Neuronal stem cell (in vitro differentiated cells): ENCODE measurements at regions not wholly inside any gene's neighbourhood (a gene's known extent, or its start where the extent isn't known, plus 50 kb on each side); places are given as distances from the start of the nearest gene placed in this dataset.

ENCODE experiments used
- DNase-seq: peaks from one replicate; pipeline ENCODE4 v3.0.0-alpha.2; 2013; ENCODE audit warnings: low spot score
- H2AFZ ChIP-seq: one replicate; pipeline ENCODE4 v1.6.1; 2013; ENCODE audit warnings: mild to moderate bottlenecking, low read length, inconsistent platforms
- H2AK5ac ChIP-seq: 2 replicates; pipeline ENCODE4 v1.6.1; 2013; ENCODE audit warnings: low read depth, mild to moderate bottlenecking, inconsistent platforms, low read length, moderate library complexity, mixed read lengths
- H2BK120ac ChIP-seq: 2 replicates; pipeline ENCODE4 v1.6.1; 2013; ENCODE audit warnings: low read depth, mild to moderate bottlenecking, inconsistent platforms, low read length, moderate library complexity, mixed read lengths
- H2BK12ac ChIP-seq: one replicate; pipeline ENCODE4 v1.6.1; 2013; ENCODE audit warnings: low read length, inconsistent platforms
- H2BK15ac ChIP-seq: 2 replicates; pipeline ENCODE4 v1.6.1; 2013; ENCODE audit warnings: mild to moderate bottlenecking, low read length, inconsistent platforms, mixed read lengths
- H2BK5ac ChIP-seq: one replicate; pipeline ENCODE4 v1.6.1; 2013; ENCODE audit warnings: inconsistent platforms, mild to moderate bottlenecking, low read length, moderate library complexity
- H3K14ac ChIP-seq: one replicate; pipeline ENCODE4 v1.6.1; 2013; ENCODE audit warnings: low read length, inconsistent platforms
- H3K18ac ChIP-seq: 2 replicates; pipeline ENCODE4 v1.6.1; 2013; ENCODE audit warnings: low read length, inconsistent platforms
- H3K23ac ChIP-seq: 2 replicates; pipeline ENCODE4 v1.6.1; 2013; ENCODE audit warnings: low read depth, mild to moderate bottlenecking, mixed read lengths, low read length, inconsistent platforms; ENCODE audit not compliant: poor library complexity
- H3K27ac ChIP-seq: replicated peaks from 3 replicates; pipeline ENCODE4 v1.5.1; 2013; ENCODE audit warnings: low read length, inconsistent platforms
- H3K27me3 ChIP-seq, 3 experiments: 2 replicates each; pipeline ENCODE4 v1.6.1; 2013; ENCODE audit warnings: low read length in 3 of 3, mild to moderate bottlenecking in 2 of 3, inconsistent platforms in 1 of 3, low read depth in 1 of 3, mixed read lengths in 1 of 3, moderate library complexity in 1 of 3; ENCODE audit not compliant: control insufficient read depth in 3 of 3, insufficient read depth in 3 of 3
- H3K36me3 ChIP-seq, 2 donors: replicated peaks in 1 of 2; 2 replicates each; pipeline ENCODE4 v1.6.1; 2013; ENCODE audit warnings: low read length in 2 of 2; ENCODE audit not compliant: control insufficient read depth in 2 of 2, insufficient read depth in 2 of 2
- H3K4ac ChIP-seq: 2 replicates; pipeline ENCODE4 v1.6.1; 2013; ENCODE audit warnings: inconsistent platforms, mild to moderate bottlenecking, low read length, moderate library complexity
- H3K4me1 ChIP-seq, 2 donors: 1 replicate in 1 of 2; 2 replicates in 1 of 2; pipeline ENCODE4 v1.6.1; 2013; ENCODE audit warnings: low read length in 2 of 2, low read depth in 1 of 2; ENCODE audit not compliant: control insufficient read depth in 2 of 2, insufficient read depth in 1 of 2
- H3K4me2 ChIP-seq: one replicate; pipeline ENCODE4 v1.6.1; 2013; ENCODE audit warnings: mild to moderate bottlenecking, low read length, inconsistent platforms; ENCODE audit not compliant: insufficient read depth, poor library complexity, severe bottlenecking
- H3K4me3 ChIP-seq, 2 donors: 2 replicates each; pipeline ENCODE4 v1.5.1; 2013; ENCODE audit warnings: low read length in 2 of 2, mild to moderate bottlenecking in 2 of 2, inconsistent platforms in 1 of 2, moderate library complexity in 1 of 2
- H3K79me1 ChIP-seq: one replicate; pipeline ENCODE4 v1.6.1; 2013; ENCODE audit warnings: low read depth, mild to moderate bottlenecking, inconsistent platforms, low read length, moderate library complexity
- H3K9ac ChIP-seq: one replicate; pipeline ENCODE4 v1.6.1; 2013; ENCODE audit warnings: mild to moderate bottlenecking, low read depth, low read length, inconsistent platforms; ENCODE audit not compliant: poor library complexity
- H3K9me3 ChIP-seq, 2 donors: replicated peaks in 1 of 2; 2 replicates each; pipeline versions ENCODE3 to v1.6.1; 2013; ENCODE audit warnings: low read length in 2 of 2, mild to moderate bottlenecking in 2 of 2, inconsistent platforms in 1 of 2, low read depth in 1 of 2, mixed read lengths in 1 of 2, moderate library complexity in 1 of 2; ENCODE audit not compliant: control insufficient read depth in 2 of 2, insufficient read depth in 1 of 2
- H4K8ac ChIP-seq: one replicate; pipeline ENCODE4 v1.6.1; 2013; ENCODE audit warnings: low read depth, mild to moderate bottlenecking, inconsistent platforms, low read length, moderate library complexity
- H4K91ac ChIP-seq: one replicate; pipeline ENCODE4 v1.6.1; 2013; ENCODE audit warnings: low read length, low read depth, mild to moderate bottlenecking, inconsistent platforms; ENCODE audit not compliant: poor library complexity
- WGBS, 2 donors: extraction: QIAGEN DNeasy Blood & Tissue Kit; methylation state at CpG; one replicate each; pipeline ENCODE4 v1.1.7; 2013; ENCODE audit warnings: missing lambda C conversion rate in 2 of 2, mixed read lengths in 1 of 2; ENCODE audit not compliant: insufficient read length in 2 of 2, insufficient replicate concordance in 1 of 2; ENCODE audit errors: extremely low coverage in 2 of 2; 5-methylcytosine and 5-hydroxymethylcytosine counted together

DNA sequence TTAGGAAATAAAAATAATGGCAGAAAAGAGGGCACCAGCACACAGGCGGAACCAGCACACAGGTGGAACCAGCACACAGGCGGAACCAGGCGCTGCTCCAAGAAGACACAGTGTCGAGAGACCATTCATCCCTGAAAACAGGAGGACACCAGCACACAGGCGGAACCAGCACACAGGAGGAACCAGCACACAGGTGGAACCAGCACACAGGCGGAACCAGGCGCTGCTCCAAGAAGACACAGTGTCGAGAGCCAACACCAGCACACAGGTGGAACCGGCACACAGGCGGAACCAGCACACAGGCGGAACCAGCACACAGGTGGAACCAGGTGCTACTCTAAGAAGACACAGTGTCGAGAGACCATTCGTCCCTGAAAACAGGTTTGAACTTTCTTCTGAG, 115.5 kb upstream of the TMEM18 start:
- peak overlapping the region; percentile 12 for H3K9ac ChIP-seq
- H3K79me1 ChIP-seq, result no peaks in the 10 kb centered on the region
- no peaks in the 10 kb centered on the region for H3K36me3 ChIP-seq
- no peak overlapping the region for H2BK120ac ChIP-seq
- H2BK15ac ChIP-seq, result no peak overlapping the region
- DNase-seq, result no peak
- H2AFZ ChIP-seq, result no peak overlapping the region
- no peaks in the 10 kb centered on the region for H3K4me1 ChIP-seq
- H3K4ac ChIP-seq, result no peak overlapping the region
- no peak overlapping the region for H2BK12ac ChIP-seq
- no peak overlapping the region for H4K91ac ChIP-seq
- no peak overlapping the region for H2BK5ac ChIP-seq
- no peak overlapping the region for H3K23ac ChIP-seq
- no peak overlapping the region for H3K18ac ChIP-seq
- no peak overlapping the region for H3K4me3 ChIP-seq
- no peak overlapping the region for H3K4me2 ChIP-seq
- no CpG with 5 or more reads among the region's 13 CpGs for WGBS, 2 donors
- peaks cover 0 to 10% of the 10 kb centered on the region in 2 donors for H3K9me3 ChIP-seq
- no peak overlapping the region for H2AK5ac ChIP-seq
- H3K27ac ChIP-seq, result no peak overlapping the region
- H4K8ac ChIP-seq, result no peak overlapping the region
- H3K27me3 ChIP-seq, result no peaks in the 10 kb centered on the region
- H3K14ac ChIP-seq, result no peak overlapping the region

DNA sequence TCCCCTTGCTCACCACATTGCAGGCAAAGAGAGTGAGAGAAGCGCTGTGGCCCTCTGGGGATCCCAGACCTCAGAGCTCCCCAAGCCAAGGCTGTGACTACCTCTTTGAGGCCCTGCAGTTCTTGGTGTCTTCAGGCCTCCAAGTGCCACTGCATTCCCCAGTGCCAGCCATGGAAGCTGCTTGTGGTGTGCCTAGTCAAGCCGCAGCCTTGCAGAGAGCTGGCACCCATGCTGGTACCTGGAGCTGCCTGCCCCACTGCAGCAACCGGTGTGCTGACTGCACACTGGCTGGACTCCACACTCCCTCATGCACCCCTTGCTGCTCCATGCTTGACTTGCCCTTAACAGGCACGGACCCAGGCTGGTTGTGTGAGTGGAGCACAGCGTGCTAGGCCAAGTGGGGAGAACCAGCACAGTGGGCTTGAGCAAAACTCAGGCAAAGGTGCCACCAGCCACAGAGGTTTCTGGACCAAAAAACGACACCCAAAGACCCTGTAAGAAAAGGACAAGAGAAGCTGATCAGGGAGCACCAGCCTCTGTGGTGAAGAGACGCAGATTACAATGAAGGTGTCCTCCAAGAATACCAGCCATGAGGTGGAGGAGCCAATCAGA, 113.5 kb upstream of the TMEM18 start:
- no peaks in the 10 kb centered on the region for H3K4me1 ChIP-seq
- no peak overlapping the region for H2BK15ac ChIP-seq
- no CpG with 5 or more reads among the region's 7 CpGs for WGBS, 2 donors

DNA sequence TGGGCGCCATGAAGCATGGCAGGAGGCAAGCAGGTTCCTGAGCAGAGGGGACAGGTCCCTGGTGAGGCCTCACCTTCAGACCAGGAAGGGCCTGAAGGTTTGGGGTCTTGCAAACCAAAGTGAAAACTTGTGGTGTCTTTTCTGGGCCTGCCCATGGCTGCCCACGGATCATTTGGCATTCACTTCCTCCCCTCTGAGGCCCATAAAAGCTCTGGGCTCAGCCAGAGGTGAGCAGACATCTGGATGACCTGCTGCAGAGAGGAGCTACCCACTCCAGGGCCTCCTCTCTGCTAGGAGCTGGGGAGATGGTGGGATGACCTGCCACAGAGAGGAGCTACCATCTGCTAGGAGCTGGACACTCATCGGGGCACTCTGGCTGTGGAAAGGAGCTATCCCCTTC, 112.9 kb upstream of the TMEM18 start:
- Histone ChIP-seq H2AK5ac (peak overlapping the region; percentile 54), H3K36me3 (no peaks in the 10 kb centered on the region), H3K4me1 (no peaks in the 10 kb centered on the region), H3K27me3 (no peaks in the 10 kb centered on the region), H3K23ac (no peak overlapping the region), H4K8ac (no peak overlapping the region), H3K27ac (no peak overlapping the region), H4K91ac (peak overlapping the region; percentile 91), H3K9me3 (peaks cover 0 to 10% of the 10 kb centered on the region in 2 donors), H3K79me1 (no peaks in the 10 kb centered on the region), H3K18ac (peak overlapping the region; percentile 89), H3K4ac (peak overlapping the region; percentile 32), H3K4me3 (peak overlapping the region in 1 of 2 donors; percentile 40), H2AFZ (no peak overlapping the region), H3K9ac (no peak overlapping the region), H3K4me2 (no peak overlapping the region), H2BK5ac (no peak overlapping the region), H2BK120ac (no peak overlapping the region), H2BK12ac (peak overlapping the region; percentile 94), H3K14ac (no peak overlapping the region), H2BK15ac (no peak overlapping the region)
- WGBS, 2 donors, result no CpG with 5 or more reads among the region's 3 CpGs
- DNase-seq, result no peak

More for the DNA sequence above, 113.5 kb upstream of the TMEM18 start:
- Histone ChIP-seq H3K23ac (no peak overlapping the region), H2AFZ (no peak overlapping the region), H4K91ac (no peak overlapping the region), H3K27me3 (no peaks in the 10 kb centered on the region), H2BK12ac (no peak overlapping the region), H2BK120ac (no peak overlapping the region), H4K8ac (no peak overlapping the region), H3K36me3 (no peaks in the 10 kb centered on the region), H3K4me2 (no peak overlapping the region), H3K14ac (no peak overlapping the region), H3K18ac (no peak overlapping the region), H3K4ac (no peak overlapping the region), H3K79me1 (no peaks in the 10 kb centered on the region), H3K27ac (no peak overlapping the region), H3K9me3 (peaks cover 0 to 10% of the 10 kb centered on the region in 2 donors), H2BK5ac (no peak overlapping the region), H3K4me3 (no peak overlapping the region), H2AK5ac (peak overlapping the region; percentile 10), H3K9ac (no peak overlapping the region)
- no peak for DNase-seq

DNA sequence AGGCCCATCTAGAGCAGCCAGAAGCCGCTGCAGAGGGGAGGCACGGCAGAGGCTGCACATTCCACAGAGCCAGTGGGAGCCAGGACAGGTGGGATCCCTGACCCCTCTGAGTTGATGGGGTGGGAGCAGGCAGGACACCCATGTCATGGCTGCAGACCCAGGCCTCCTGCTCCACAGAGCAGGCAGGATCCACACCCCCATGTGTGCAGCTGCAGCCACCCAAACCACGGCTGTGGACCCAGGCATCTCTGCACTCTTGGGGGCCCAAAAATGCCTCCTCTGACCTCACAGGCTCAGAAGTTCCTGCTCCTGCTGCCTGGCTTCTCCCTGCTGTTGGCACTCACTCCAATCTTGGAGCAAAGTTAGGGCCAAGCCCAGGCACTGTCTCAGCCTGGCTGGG, 112.3 kb upstream of the TMEM18 start:
- Histone ChIP-seq H2BK12ac (peak overlapping the region; percentile 94), H3K4me2 (no peak overlapping the region), H2BK15ac (no peak overlapping the region), H3K9me3 (peaks cover 0 to 10% of the 10 kb centered on the region in 2 donors), H3K14ac (no peak overlapping the region), H3K79me1 (no peaks in the 10 kb centered on the region), H3K23ac (no peak overlapping the region), H2BK120ac (no peak overlapping the region), H4K91ac (peak overlapping the region; percentile 91), H3K4me1 (no peaks in the 10 kb centered on the region), H3K18ac (peak overlapping the region; percentile 89), H3K36me3 (no peaks in the 10 kb centered on the region), H3K4me3 (peak overlapping the region in 1 of 2 donors; percentile 40), H2AFZ (no peak overlapping the region), H3K27me3 (no peaks in the 10 kb centered on the region), H2AK5ac (peak overlapping the region; percentile 14), H3K9ac (no peak overlapping the region), H4K8ac (no peak overlapping the region), H3K27ac (no peak overlapping the region), H3K4ac (peak overlapping the region; percentile 32), H2BK5ac (no peak overlapping the region)
- no CpG with 5 or more reads among the region's 3 CpGs for WGBS, 2 donors
- DNase-seq, result no peak
